Tibial nerve (tissue), 4 donors: ENCODE measurements at regions not wholly inside any gene's neighbourhood (a gene's known extent, or its start where the extent isn't known, plus 50 kb on each side); places are given as distances from the start of the nearest gene placed in this dataset.

Experiments
- EP300 ChIP-seq, 2 donors: sonication (generic); formaldehyde crosslinking; IDR thresholded peaks; one replicate each; pipeline ENCODE4 v1.6.1; 2017; ENCODE audit warnings: antibody characterized with exemption in 2 of 2, mild to moderate bottlenecking in 1 of 2
- POLR2A ChIP-seq, 2 donors: fragments of 450-650 bp; IDR thresholded peaks; one replicate each; pipeline ENCODE4 v1.6.1; 2017; ENCODE audit warnings: antibody characterized with exemption in 2 of 2, mild to moderate bottlenecking in 2 of 2, moderate library complexity in 2 of 2
- TF ChIP-seq, protein P1 (sequence below), 5 experiments: fragments of 200-600 bp in 3 of 5; fragments of 450-650 bp in 2 of 5; sonication (generic) in 3 of 5; IDR thresholded peaks; one replicate each; pipeline ENCODE4 v1.5.1; 2016 to 2019; ENCODE audit warnings: antibody characterized with exemption in 5 of 5, mild to moderate bottlenecking in 3 of 5, moderate library complexity in 2 of 5

DNA sequence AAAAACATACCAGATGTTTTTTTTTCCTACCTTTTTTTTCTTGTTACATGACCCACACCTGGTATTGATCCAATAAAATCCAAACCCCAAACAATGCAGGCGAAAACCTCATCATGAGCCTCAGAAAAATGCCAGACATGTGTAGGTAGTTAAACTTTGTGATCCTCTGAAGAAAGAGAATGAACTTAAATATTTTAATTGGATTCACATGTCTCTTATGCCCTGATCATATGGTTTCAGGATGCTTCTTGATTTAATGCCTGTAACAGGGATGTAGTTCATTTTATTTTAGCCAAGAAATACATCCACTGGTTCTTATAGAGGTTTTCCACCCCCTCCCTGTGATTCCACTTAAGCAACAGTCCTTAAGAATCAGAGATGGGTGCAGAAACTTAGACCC lies 451.6 kb downstream of the TYW1 start:
- TF ChIP-seq, protein P1, sequence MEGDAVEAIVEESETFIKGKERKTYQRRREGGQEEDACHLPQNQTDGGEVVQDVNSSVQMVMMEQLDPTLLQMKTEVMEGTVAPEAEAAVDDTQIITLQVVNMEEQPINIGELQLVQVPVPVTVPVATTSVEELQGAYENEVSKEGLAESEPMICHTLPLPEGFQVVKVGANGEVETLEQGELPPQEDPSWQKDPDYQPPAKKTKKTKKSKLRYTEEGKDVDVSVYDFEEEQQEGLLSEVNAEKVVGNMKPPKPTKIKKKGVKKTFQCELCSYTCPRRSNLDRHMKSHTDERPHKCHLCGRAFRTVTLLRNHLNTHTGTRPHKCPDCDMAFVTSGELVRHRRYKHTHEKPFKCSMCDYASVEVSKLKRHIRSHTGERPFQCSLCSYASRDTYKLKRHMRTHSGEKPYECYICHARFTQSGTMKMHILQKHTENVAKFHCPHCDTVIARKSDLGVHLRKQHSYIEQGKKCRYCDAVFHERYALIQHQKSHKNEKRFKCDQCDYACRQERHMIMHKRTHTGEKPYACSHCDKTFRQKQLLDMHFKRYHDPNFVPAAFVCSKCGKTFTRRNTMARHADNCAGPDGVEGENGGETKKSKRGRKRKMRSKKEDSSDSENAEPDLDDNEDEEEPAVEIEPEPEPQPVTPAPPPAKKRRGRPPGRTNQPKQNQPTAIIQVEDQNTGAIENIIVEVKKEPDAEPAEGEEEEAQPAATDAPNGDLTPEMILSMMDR (IDR thresholded peaks at IDR 0.05): no peak
- TF ChIP-seq EP300 (IDR thresholded peaks at IDR 0.05) (no peak), POLR2A (IDR thresholded peaks at IDR 0.05) (no peak)
